HEK293T (cell line): ENCODE measurements at regions not wholly inside any gene's neighbourhood (a gene's known extent, or its start where the extent isn't known, plus 50 kb on each side); places are given as distances from the start of the nearest gene placed in this dataset.

Source experiments
- CTCF ChIA-PET: fragments of 350-600 bp; formaldehyde crosslinking; extraction: SDS; loops from one replicate; lab custom pipeline; 2021; ENCODE audit warnings: antibody characterized with exemption, inconsistent platforms; lab: Yijun Ruan, JAX
- POLR2A ChIA-PET: fragments of 350-600 bp; formaldehyde crosslinking; extraction: SDS; loops from one replicate; lab custom pipeline; 2020; ENCODE audit warnings: antibody characterized with exemption, inconsistent platforms; lab: Yijun Ruan, JAX
- DNase-seq: peaks from one replicate; pipeline ENCODE4 v3.0.0; 2012; ENCODE audit warnings: mixed read lengths; ENCODE audit errors: extremely low spot score
- ARNT ChIP-seq: fragments of 450-650 bp; IDR thresholded peaks from 2 replicates; pipeline ENCODE4 v1.6.1; 2017; ENCODE audit warnings: mild to moderate bottlenecking
- BHLHE40 ChIP-seq: fragments of 450-650 bp; IDR thresholded peaks from 2 replicates; pipeline ENCODE4 v1.6.1; 2016; ENCODE audit warnings: mild to moderate bottlenecking, moderate library complexity, borderline replicate concordance
- CTBP1 ChIP-seq: fragments of 450-650 bp; IDR thresholded peaks from 2 replicates; pipeline ENCODE4 v1.6.1; 2016; ENCODE audit warnings: borderline replicate concordance
- ELF4 ChIP-seq: fragments of 450-650 bp; IDR thresholded peaks from 2 replicates; pipeline ENCODE4 v1.6.1; 2017; ENCODE audit warnings: antibody characterized with exemption
- FOXA1 ChIP-seq: fragments of 450-650 bp; IDR thresholded peaks from 2 replicates; pipeline ENCODE4 v1.6.1; 2016; ENCODE audit warnings: mild to moderate bottlenecking
- FOXK2 ChIP-seq: fragments of 450-650 bp; IDR thresholded peaks from 2 replicates; pipeline ENCODE4 v1.6.1; 2016; ENCODE audit warnings: mild to moderate bottlenecking
- FOXM1 ChIP-seq: fragments of 450-650 bp; IDR thresholded peaks from 2 replicates; pipeline ENCODE4 v1.6.1; 2017; ENCODE audit warnings: mild to moderate bottlenecking, borderline replicate concordance
- HDGF ChIP-seq: fragments of 450-650 bp; IDR thresholded peaks from 2 replicates; pipeline ENCODE4 v1.6.1; 2017; ENCODE audit warnings: antibody characterized with exemption, borderline replicate concordance
- L3MBTL2 ChIP-seq: fragments of 450-650 bp; conservative IDR thresholded peaks from 2 replicates; pipeline ENCODE4 v1.6.1; 2016; ENCODE audit warnings: mild to moderate bottlenecking
- LEF1 ChIP-seq: fragments of 450-650 bp; IDR thresholded peaks from 2 replicates; pipeline ENCODE4 v1.6.1; 2017; ENCODE audit warnings: mild to moderate bottlenecking, borderline replicate concordance
- NFRKB ChIP-seq: fragments of 450-650 bp; IDR thresholded peaks from 2 replicates; pipeline ENCODE4 v1.6.1; 2016; ENCODE audit warnings: mild to moderate bottlenecking, moderate library complexity
- PKNOX1 ChIP-seq: fragments of 450-650 bp; IDR thresholded peaks from 2 replicates; pipeline ENCODE4 v1.6.1; 2016
- SP1 ChIP-seq: fragments of 450-650 bp; IDR thresholded peaks from 2 replicates; pipeline ENCODE4 v1.6.1; 2017
- SUZ12 ChIP-seq: fragments of 450-650 bp; IDR thresholded peaks from 2 replicates; pipeline ENCODE4 v1.6.1; 2016; ENCODE audit warnings: mild to moderate bottlenecking
- TARDBP ChIP-seq: fragments of 450-650 bp; IDR thresholded peaks from 2 replicates; pipeline ENCODE4 v1.6.1; 2016
- ZNF384 ChIP-seq: fragments of 450-650 bp; IDR thresholded peaks from 2 replicates; pipeline ENCODE4 v1.6.1; 2016

GRCh38 chr7:49287653-49288052, 363.3 kb downstream of the CDC14C start:
- ChIA-PET CTCF (no interaction called here), POLR2A (no interaction called here)
- TF ChIP-seq SUZ12 (no peak), BHLHE40 (no peak)
- DNase-seq = no peak

- ChIA-PET POLR2A (no interaction called here), CTCF (no interaction called here)
- no peak for TF ChIP-seq PKNOX1
- no peak for TF ChIP-seq ARNT
- TF ChIP-seq HDGF = no peak
- no peak for TF ChIP-seq ELF4
- TF ChIP-seq BHLHE40 = no peak
- TF ChIP-seq LEF1 = no peak
- TF ChIP-seq CTBP1 = no peak
- DNase-seq = no peak
Observed at GRCh38 chr7:49294611-49295010, 370.3 kb downstream of the CDC14C start.

GRCh38 chr7:49295146-49295545, 370.8 kb downstream of the CDC14C start:
- DNase-seq = no peak
- ChIA-PET CTCF (no interaction called here), POLR2A (no interaction called here)
- no peak for TF ChIP-seq HDGF
- TF ChIP-seq SP1 = no peak
- no peak for TF ChIP-seq ZNF384
- no peak for TF ChIP-seq BHLHE40
- TF ChIP-seq ELF4 = no peak
- TF ChIP-seq L3MBTL2 = no peak
- no peak for TF ChIP-seq CTBP1
- no peak for TF ChIP-seq FOXA1
- TF ChIP-seq NFRKB = no peak
- no peak for TF ChIP-seq PKNOX1
- TF ChIP-seq SUZ12 = no peak
- no peak for TF ChIP-seq FOXK2

GRCh38 chr7:49297958-49298357, 373.6 kb downstream of the CDC14C start:
- CTCF ChIA-PET = no interaction called here
- no peak for DNase-seq
- TF ChIP-seq TARDBP (no peak), L3MBTL2 (no peak)
- POLR2A ChIA-PET = no interaction called here

- TF ChIP-seq L3MBTL2 (no peak), HDGF (no peak), NFRKB (no peak), TARDBP (no peak), FOXK2 (no peak), LEF1 (no peak), CTBP1 (no peak), SUZ12 (no peak), ELF4 (no peak), ARNT (no peak), FOXM1 (no peak), PKNOX1 (no peak), SP1 (no peak), ZNF384 (no peak)
- CTCF ChIA-PET = no interaction called here
- DNase-seq = no peak
- POLR2A ChIA-PET = no interaction called here
Observed at GRCh38 chr7:49308787-49309186, 384.4 kb downstream of the CDC14C start.

- ChIA-PET POLR2A (no interaction called here), CTCF (no interaction called here)
- no peak for DNase-seq
- TF ChIP-seq SP1 (no peak), ELF4 (no peak), LEF1 (no peak), NFRKB (no peak), L3MBTL2 (no peak), BHLHE40 (no peak), ARNT (no peak), PKNOX1 (no peak), TARDBP (no peak), FOXA1 (no peak), CTBP1 (no peak), ZNF384 (no peak)
Observed at GRCh38 chr7:49320083-49320482, 395.7 kb downstream of the CDC14C start.

- POLR2A ChIA-PET = no interaction called here
- no peak for TF ChIP-seq SP1
- TF ChIP-seq ELF4 = no peak
- TF ChIP-seq SUZ12 = no peak
- no peak for TF ChIP-seq BHLHE40
- TF ChIP-seq L3MBTL2 = no peak
- TF ChIP-seq TARDBP = no peak
- no peak for TF ChIP-seq LEF1
- no peak for TF ChIP-seq FOXM1
- TF ChIP-seq ZNF384 = no peak
- TF ChIP-seq ARNT = no peak
- no peak for TF ChIP-seq FOXA1
- no peak for TF ChIP-seq NFRKB
- TF ChIP-seq HDGF = no peak
- TF ChIP-seq PKNOX1 = no peak
- TF ChIP-seq CTBP1 = no peak
- no peak for TF ChIP-seq FOXK2
- DNase-seq = no peak
- CTCF ChIA-PET = no interaction called here
Observed at GRCh38 chr7:49321843-49322242, 397.5 kb downstream of the CDC14C start.
